ENCODE measurements at regions not wholly inside any gene's neighbourhood (a gene's known extent, or its start where the extent isn't known, plus 50 kb on each side); places are given as distances from the start of the nearest gene placed in this dataset.

GRCh38 chr5:71862087-71862486 is 143.0 kb downstream of the CARTPT start:
- Histone ChIP-seq H3K36me3 (ENCODE audit: control insufficient read depth, insufficient read depth, low read length) (no peaks in the 10 kb centered on the region), H3K4me3 (replicated peaks; ENCODE audit: low read depth, low read length) (no peak overlapping the region), H3K27me3 (replicated peaks; ENCODE audit: control insufficient read depth, insufficient read depth, low read length) (no peaks in the 10 kb centered on the region; the same call in 1 of the 2 replicates)
- TF ChIP-seq CTCF (IDR thresholded peaks at IDR 0.05; ENCODE audit: insufficient read depth, low read length, poor library complexity, severe bottlenecking) = no peak
- no peak for DNase-seq (ENCODE audit: extremely low read depth, insufficient read length)

DNA sequence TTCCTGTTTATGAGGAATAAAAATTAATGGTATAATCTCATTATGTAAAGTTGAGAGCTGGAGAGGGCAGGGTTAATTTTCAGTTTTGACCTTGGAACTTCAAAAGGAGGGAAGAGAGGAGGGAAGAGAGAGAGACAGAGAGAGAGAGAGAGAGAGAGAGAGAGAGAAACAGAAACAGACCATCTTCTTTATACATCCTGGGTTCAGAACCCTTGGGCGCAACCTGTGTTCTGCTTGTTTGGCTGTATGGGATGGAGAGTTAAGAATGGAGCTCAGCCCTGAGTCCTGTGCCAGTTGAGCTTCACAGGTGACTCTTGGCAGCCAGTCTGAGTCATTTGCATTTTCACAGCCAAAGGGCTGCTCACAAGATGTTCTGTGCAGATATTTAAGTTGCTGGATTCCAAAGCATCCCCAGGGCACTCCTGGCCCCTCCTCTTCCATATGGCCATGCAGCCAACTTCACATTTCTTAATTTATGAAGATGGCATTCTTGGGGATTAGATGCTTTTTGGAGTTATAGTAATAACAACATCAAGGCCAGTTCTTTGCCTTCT is 143.5 kb downstream of the CARTPT start:
- no peak for TF ChIP-seq CTCF (IDR thresholded peaks at IDR 0.05; ENCODE audit: insufficient read depth, low read length, poor library complexity, severe bottlenecking)
- no peak for DNase-seq (ENCODE audit: extremely low read depth, insufficient read length)
- no peaks in the 10 kb centered on the region; the same call in 1 of the 2 replicates for H3K27me3 ChIP-seq (replicated peaks; ENCODE audit: control insufficient read depth, insufficient read depth, low read length)
- no peak overlapping the region for H3K4me3 ChIP-seq (replicated peaks; ENCODE audit: low read depth, low read length)
- H3K36me3 ChIP-seq (ENCODE audit: control insufficient read depth, insufficient read depth, low read length) = no peaks in the 10 kb centered on the region

GRCh38 chr5:71864730-71865601 is 145.9 kb downstream of the CARTPT start:
- Histone ChIP-seq H3K27me3 (replicated peaks; ENCODE audit: control insufficient read depth, insufficient read depth, low read length) (no peaks in the 10 kb centered on the region; the same call in 1 of the 2 replicates), H3K4me3 (replicated peaks; ENCODE audit: low read depth, low read length) (no peak overlapping the region), H3K36me3 (ENCODE audit: control insufficient read depth, insufficient read depth, low read length) (no peaks in the 10 kb centered on the region)
- DNase-seq (ENCODE audit: extremely low read depth, insufficient read length) = no peak
- no peak for TF ChIP-seq CTCF (IDR thresholded peaks at IDR 0.05; ENCODE audit: insufficient read depth, low read length, poor library complexity, severe bottlenecking)

GRCh38 chr5:71865665-71866320 is 146.7 kb downstream of the CARTPT start:
- TF ChIP-seq CTCF (IDR thresholded peaks at IDR 0.05; ENCODE audit: insufficient read depth, low read length, poor library complexity, severe bottlenecking) = no peak

GRCh38 chr5:71872311-71872864 is 153.3 kb downstream of the CARTPT start:
- Histone ChIP-seq H3K27me3 (replicated peaks; ENCODE audit: control insufficient read depth, insufficient read depth, low read length) (no peaks in the 10 kb centered on the region), H3K36me3 (ENCODE audit: control insufficient read depth, insufficient read depth, low read length) (no peaks in the 10 kb centered on the region), H3K4me3 (replicated peaks; ENCODE audit: low read depth, low read length) (no peak overlapping the region)
- TF ChIP-seq CTCF (IDR thresholded peaks at IDR 0.05; ENCODE audit: insufficient read depth, low read length, poor library complexity, severe bottlenecking) = no peak
- no peak for DNase-seq (ENCODE audit: extremely low read depth, insufficient read length)

More at GRCh38 chr5:71865665-71866320, 146.7 kb downstream of the CARTPT start:
- no peaks in the 10 kb centered on the region for H3K36me3 ChIP-seq (ENCODE audit: control insufficient read depth, insufficient read depth, low read length)
- no peaks in the 10 kb centered on the region; the same call in 1 of the 2 replicates for H3K27me3 ChIP-seq (replicated peaks; ENCODE audit: control insufficient read depth, insufficient read depth, low read length)
- DNase-seq (ENCODE audit: extremely low read depth, insufficient read length) = no peak
- no peak overlapping the region for H3K4me3 ChIP-seq (replicated peaks; ENCODE audit: low read depth, low read length)

All from GM06990 (cell line).